GM19238 (cell line): ENCODE measurements at regions not wholly inside any gene's neighbourhood (a gene's known extent, or its start where the extent isn't known, plus 50 kb on each side); places are given as distances from the start of the nearest gene placed in this dataset.

ENCODE experiments used
- DNase-seq: peaks from one replicate; pipeline ENCODE4 v3.0.0; 2011; ENCODE audit warnings: low spot score; ENCODE audit not compliant: insufficient read length

- no peak for DNase-seq
Observed at GRCh38 chrX:30156880-30157560, 58.3 kb upstream of the MAGEB2 start.

- DNase-seq: no peak
Observed at GRCh38 chrX:30161043-30161442, 54.3 kb upstream of the MAGEB2 start.
